ENCODE measurements at regions not wholly inside any gene's neighbourhood (a gene's known extent, or its start where the extent isn't known, plus 50 kb on each side); places are given as distances from the start of the nearest gene placed in this dataset.

DNA sequence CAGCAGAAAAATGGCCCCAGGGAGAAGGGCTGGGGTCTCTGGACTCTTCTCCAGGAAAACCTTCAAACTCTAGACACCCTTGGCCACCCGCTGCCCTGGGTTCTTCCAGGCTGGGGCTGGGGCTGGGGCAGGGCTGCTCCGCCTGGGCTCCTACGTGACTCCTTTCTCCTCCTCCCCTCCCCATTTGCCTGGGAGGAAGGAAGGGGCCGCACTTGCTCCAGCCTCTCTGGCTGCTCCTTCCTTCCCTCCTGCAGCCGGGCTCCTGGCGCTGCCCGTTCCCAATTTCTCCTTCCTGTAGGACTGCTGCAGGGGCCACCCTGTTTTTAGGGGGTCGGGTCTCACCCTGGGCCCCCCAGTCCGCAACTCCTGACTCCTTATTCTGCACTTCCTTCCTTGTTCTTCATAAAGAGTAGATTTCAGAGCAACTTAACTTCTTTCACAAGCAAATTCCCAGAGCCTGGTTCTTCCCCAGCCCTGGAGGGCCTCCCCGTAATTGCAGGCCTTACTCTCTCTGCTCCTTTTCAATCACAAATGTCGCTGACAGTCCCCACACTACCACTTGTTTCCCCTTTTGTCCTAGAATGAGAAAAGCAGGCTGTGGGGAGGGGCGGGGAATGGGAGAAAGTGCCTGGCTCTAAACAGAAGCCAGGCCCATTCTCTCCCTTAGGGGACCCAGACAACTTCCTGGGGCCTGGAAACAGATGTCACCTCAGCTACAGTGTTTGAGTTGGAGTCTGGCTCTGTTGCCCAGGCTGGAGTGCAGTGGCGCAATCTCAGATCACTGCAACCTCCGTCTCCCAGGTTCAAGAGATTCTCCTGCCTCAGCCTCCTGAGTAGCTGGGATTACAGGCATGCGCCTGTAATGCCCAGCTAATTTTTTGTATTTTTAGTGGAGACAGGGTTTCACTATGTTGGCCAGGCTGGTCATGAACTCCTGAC, 137.8 kb downstream of the ENGASE start:
- TF ChIP-seq, protein P1, sequence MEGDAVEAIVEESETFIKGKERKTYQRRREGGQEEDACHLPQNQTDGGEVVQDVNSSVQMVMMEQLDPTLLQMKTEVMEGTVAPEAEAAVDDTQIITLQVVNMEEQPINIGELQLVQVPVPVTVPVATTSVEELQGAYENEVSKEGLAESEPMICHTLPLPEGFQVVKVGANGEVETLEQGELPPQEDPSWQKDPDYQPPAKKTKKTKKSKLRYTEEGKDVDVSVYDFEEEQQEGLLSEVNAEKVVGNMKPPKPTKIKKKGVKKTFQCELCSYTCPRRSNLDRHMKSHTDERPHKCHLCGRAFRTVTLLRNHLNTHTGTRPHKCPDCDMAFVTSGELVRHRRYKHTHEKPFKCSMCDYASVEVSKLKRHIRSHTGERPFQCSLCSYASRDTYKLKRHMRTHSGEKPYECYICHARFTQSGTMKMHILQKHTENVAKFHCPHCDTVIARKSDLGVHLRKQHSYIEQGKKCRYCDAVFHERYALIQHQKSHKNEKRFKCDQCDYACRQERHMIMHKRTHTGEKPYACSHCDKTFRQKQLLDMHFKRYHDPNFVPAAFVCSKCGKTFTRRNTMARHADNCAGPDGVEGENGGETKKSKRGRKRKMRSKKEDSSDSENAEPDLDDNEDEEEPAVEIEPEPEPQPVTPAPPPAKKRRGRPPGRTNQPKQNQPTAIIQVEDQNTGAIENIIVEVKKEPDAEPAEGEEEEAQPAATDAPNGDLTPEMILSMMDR (IDR thresholded peaks at IDR 0.05) = no peak
- TF ChIP-seq POLR2A (IDR thresholded peaks at IDR 0.05) = no peak
